ENCODE measurements at regions not wholly inside any gene's neighbourhood (a gene's known extent, or its start where the extent isn't known, plus 50 kb on each side); places are given as distances from the start of the nearest gene placed in this dataset.

GRCh38 chr5:61801174-61801573, 469.1 kb downstream of the ZSWIM6 start:
- Histone ChIP-seq H3K4ac (replicated peaks; ENCODE audit: insufficient read length, low read depth, low read length) (no peak overlapping the region), H3K18ac (ENCODE audit: extremely low read depth, low read length) (no peak overlapping the region), H4K8ac (ENCODE audit: extremely low read depth, insufficient read depth, low read length) (no peak overlapping the region), H3K23ac (ENCODE audit: insufficient read length) (no peak overlapping the region), H3K79me1 (ENCODE audit: low read depth, low read length) (no peaks in the 10 kb centered on the region), H2AK5ac (ENCODE audit: low read depth, low read length) (no peak overlapping the region), H4K20me1 (replicated peaks in 1 of 2; ENCODE audit: control insufficient read depth in 1 of 2, insufficient read depth in 2 of 2, low read length in 2 of 2) (no peaks in the 10 kb centered on the region), H3K9me3 (ENCODE audit: insufficient read depth in 2 of 2, low read depth in 1 of 2, low read length in 1 of 2) (no peaks in the 10 kb centered on the region), H3K9ac (replicated peaks in 1 of 4; ENCODE audit: extremely low read depth in 1 of 4, low read depth in 3 of 4, low read length in 3 of 4) (no peak overlapping the region), H3K36me3 (ENCODE audit: control insufficient read depth in 2 of 4, insufficient read depth in 4 of 4, low read length in 3 of 4) (no peaks in the 10 kb centered on the region), H2BK12ac (ENCODE audit: low read depth, low read length) (no peak overlapping the region), H3K56ac (replicated peaks; ENCODE audit: insufficient read length, low read depth, low read length) (no peak overlapping the region), H3K4me3 (ENCODE audit: extremely low read depth in 1 of 4, insufficient read depth in 2 of 4, low read depth in 3 of 4, low read length in 4 of 4) (no peak overlapping the region), H2BK5ac (ENCODE audit: low read depth, low read length) (no peak overlapping the region), H2AFZ (ENCODE audit: low read length) (no peak overlapping the region), H2BK20ac (ENCODE audit: low read length) (no peak overlapping the region), H2BK120ac (replicated peaks; ENCODE audit: low read depth, low read length) (no peak overlapping the region), H3K27me3 (replicated peaks in 1 of 4; ENCODE audit: control insufficient read depth in 3 of 4, extremely low read depth in 1 of 4, insufficient read depth in 3 of 4, low read length in 3 of 4) (no peaks in the 10 kb centered on the region; a peak in 1 of 7 replicates), H3K23me2 (ENCODE audit: low read depth, low read length) (no peaks in the 10 kb centered on the region), H4K5ac (ENCODE audit: insufficient read length, low read depth, low read length) (no peak overlapping the region), H3K27ac (ENCODE audit: low read depth, low read length) (no peak overlapping the region), H3K79me2 (ENCODE audit: control insufficient read depth in 1 of 2, insufficient read depth in 2 of 2, low read length in 2 of 2) (no peaks in the 10 kb centered on the region), H3K4me1 (replicated peaks in 1 of 4; ENCODE audit: control insufficient read depth in 3 of 4, insufficient read depth in 4 of 4, low read length in 3 of 4) (no peaks in the 10 kb centered on the region), H3K14ac (ENCODE audit: insufficient read length) (no peak overlapping the region), H3K4me2 (ENCODE audit: insufficient read depth in 1 of 2, low read depth in 2 of 2, low read length in 2 of 2) (no peak overlapping the region), H2BK15ac (ENCODE audit: low read length) (no peak overlapping the region), H4K91ac (replicated peaks; ENCODE audit: insufficient read length, low read length) (no peak overlapping the region)
- TF ChIP-seq CREB1 (IDR thresholded peaks at IDR 0.05) (no peak), RAD21 (IDR thresholded peaks at IDR 0.05 in 1 of 2, conservative IDR thresholded peaks at IDR 0.05 in 1 of 2; ENCODE audit: low read depth in 2 of 2, low read length in 2 of 2) (no peak), SP4 (IDR thresholded peaks at IDR 0.05; ENCODE audit: low read length) (no peak), TAF1 (IDR thresholded peaks at IDR 0.05; ENCODE audit: low read depth, low read length) (no peak), CBX5 (IDR thresholded peaks at IDR 0.05; ENCODE audit: low read depth, low read length) (no peak), YY1 (IDR thresholded peaks at IDR 0.05; ENCODE audit: low read depth, low read length) (no peak)
- ChIA-PET CTCF (ENCODE audit: partially characterized antibody) (interaction anchor here (0.6 to 1.7 kb wide), 3 partner anchors 33 to 873 kb away, joined by 3 to 6 read pairs (median 3); no protein-coding TSS in a partner anchor), POLR2A (ENCODE audit: partially characterized antibody) (interaction anchor here (0.7 kb wide), 1 partner anchor 143 kb away, joined by 3 read pairs; no protein-coding TSS in a partner anchor)
- DNase-seq (ENCODE audit: low read depth in 1 of 2, low spot score in 2 of 2) = no peak
- WGBS, 2 experiments (ENCODE audit: extremely low coverage in 1 of 2, insufficient coverage in 1 of 2, insufficient read length in 1 of 2, insufficient replicate concordance in 2 of 2, low coverage in 1 of 2, low lambda C conversion rate in 2 of 2, missing lambda C conversion rate in 1 of 2) = 82% methylated on average over 4 of the region's 4 CpGs; no CpG with 5 or more reads in 1 of the 2 experiments
- no peak for FAIRE-seq
